ENCODE measurements at regions not wholly inside any gene's neighbourhood (a gene's known extent, or its start where the extent isn't known, plus 50 kb on each side); places are given as distances from the start of the nearest gene placed in this dataset.

GRCh38 chr1:193634470-193634869, 448.1 kb upstream of the B3GALT2 start:
- TF ChIP-seq EZH2 (IDR thresholded peaks at IDR 0.05; ENCODE audit: borderline replicate concordance, low read depth, low read length, severe bottlenecking) (no peak), FOS (IDR thresholded peaks at IDR 0.05; ENCODE audit: borderline replicate concordance, insufficient read depth, low read length) (no peak), POLR2A (IDR thresholded peaks at IDR 0.05; ENCODE audit: low read depth, low read length) (no peak), MAX (IDR thresholded peaks at IDR 0.05; ENCODE audit: insufficient read depth, insufficient read length) (no peak), CTCF (IDR thresholded peaks at IDR 0.05; ENCODE audit: extremely low read depth in 1 of 2, insufficient read depth in 1 of 2, low read depth in 1 of 2, low read length in 2 of 2) (no peak), JUN (IDR thresholded peaks at IDR 0.05; ENCODE audit: borderline replicate concordance, insufficient read depth, insufficient read length, low read depth) (no peak), POLR2AphosphoS5 (IDR thresholded peaks at IDR 0.05; ENCODE audit: insufficient read depth, low read depth, low read length) (no peak), MYC (IDR thresholded peaks at IDR 0.05; ENCODE audit: low read depth, low read length) (no peak)
